ENCODE measurements at regions not wholly inside any gene's neighbourhood (a gene's known extent, or its start where the extent isn't known, plus 50 kb on each side); places are given as distances from the start of the nearest gene placed in this dataset.

DNA sequence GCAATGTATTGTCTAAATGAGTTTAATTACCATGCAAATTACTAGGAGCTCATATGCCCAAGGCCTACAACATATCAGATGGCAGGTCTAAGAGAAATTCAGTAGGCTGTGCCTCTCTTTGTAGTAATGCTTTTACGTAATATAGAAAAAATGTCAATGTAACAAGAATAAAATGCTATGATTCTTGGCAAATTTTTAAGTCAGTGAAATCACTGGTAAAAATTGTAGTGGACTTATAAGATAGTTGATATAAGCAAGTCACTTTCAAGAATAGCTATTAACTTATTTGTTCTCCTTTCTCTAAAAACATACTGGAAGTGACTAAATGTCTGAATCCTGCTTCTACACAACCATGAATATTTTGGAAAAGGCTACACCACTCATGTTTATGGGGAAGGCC, 707.8 kb downstream of the TUSC7 start:
- no peak for DNase-seq
- H3K27ac Mint-ChIP-seq: no peak overlapping the region
- H3K4me3 Mint-ChIP-seq: no peak overlapping the region
- H3K4me1 Mint-ChIP-seq: no peaks in the 10 kb centered on the region
- POLR2A ChIA-PET: no interaction called here
- H3K27me3 Mint-ChIP-seq: no peaks in the 10 kb centered on the region
- H3K9me3 Mint-ChIP-seq: no peaks in the 10 kb centered on the region
- no peak for ATAC-seq (ENCODE audit: low read depth)
- H3K36me3 Mint-ChIP-seq: no peaks in the 10 kb centered on the region

DNA sequence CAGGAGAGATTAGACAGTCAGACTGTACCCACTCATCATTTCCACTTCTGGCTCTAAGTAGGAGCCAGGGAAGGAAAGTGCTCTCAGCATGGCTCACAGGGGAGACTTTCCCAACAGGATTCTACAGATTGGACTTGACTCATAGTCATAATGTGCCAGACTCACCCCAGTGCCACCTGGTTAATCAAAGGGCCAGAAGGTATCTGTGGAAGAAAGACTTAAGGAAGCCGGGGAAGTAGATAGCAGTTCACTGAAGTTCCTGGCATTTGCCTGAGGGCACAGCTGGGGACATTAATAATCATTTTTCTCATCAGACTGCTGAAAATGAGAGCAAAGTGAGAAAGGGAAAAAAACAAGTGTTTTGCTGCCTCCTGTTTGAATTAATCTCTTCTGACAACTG, 717.5 kb downstream of the TUSC7 start:
- H3K27me3 Mint-ChIP-seq: no peaks in the 10 kb centered on the region
- no peak overlapping the region for H3K27ac Mint-ChIP-seq
- H3K36me3 Mint-ChIP-seq: no peaks in the 10 kb centered on the region
- no peak for DNase-seq
- no peak for ATAC-seq (ENCODE audit: low read depth)
- no peak overlapping the region for H3K4me3 Mint-ChIP-seq
- no peaks in the 10 kb centered on the region for H3K4me1 Mint-ChIP-seq
- no peaks in the 10 kb centered on the region for H3K9me3 Mint-ChIP-seq
- POLR2A ChIA-PET: no interaction called here

- no peak overlapping the region for H3K4me3 Mint-ChIP-seq
- ATAC-seq (ENCODE audit: low read depth): no peak
- H3K4me1 Mint-ChIP-seq: no peaks in the 10 kb centered on the region
- no peak for DNase-seq
- H3K27ac Mint-ChIP-seq: no peak overlapping the region
- no peaks in the 10 kb centered on the region for H3K36me3 Mint-ChIP-seq
- POLR2A ChIA-PET: no interaction called here
- no peaks in the 10 kb centered on the region for H3K9me3 Mint-ChIP-seq
- no peaks in the 10 kb centered on the region for H3K27me3 Mint-ChIP-seq
These were observed 723.8 kb downstream of the TUSC7 start for GRCh38 chr3:117433427-117433826.

- Mint-ChIP-seq H3K9me3 (no peaks in the 10 kb centered on the region), H3K27ac (no peak overlapping the region), H3K27me3 (no peaks in the 10 kb centered on the region), H3K4me1 (no peaks in the 10 kb centered on the region), H3K4me3 (no peak overlapping the region), H3K36me3 (no peaks in the 10 kb centered on the region)
- POLR2A ChIA-PET: no interaction called here
- DNase-seq: no peak
- ATAC-seq (ENCODE audit: low read depth): no peak
These were observed 725.3 kb downstream of the TUSC7 start for GRCh38 chr3:117434661-117435412.

DNA sequence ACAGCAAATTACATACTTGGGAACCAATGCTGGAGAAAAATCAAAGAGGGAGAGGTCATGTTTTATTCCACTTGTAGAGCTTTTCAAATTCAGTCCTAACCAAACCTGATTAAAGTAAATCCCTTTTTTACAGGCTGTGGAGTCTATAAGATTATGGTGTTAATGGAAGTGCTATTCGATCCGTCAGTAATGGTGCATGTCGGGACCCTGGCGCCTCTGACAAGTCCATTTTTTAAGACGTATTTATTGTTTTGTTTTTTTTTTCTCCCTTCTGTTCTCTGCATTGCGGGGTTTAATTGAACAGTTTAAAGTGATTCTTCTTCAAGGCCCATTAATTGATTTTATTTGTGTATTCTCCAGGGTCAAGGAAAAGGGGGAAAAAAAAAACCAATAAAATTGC, 725.9 kb downstream of the TUSC7 start:
- no peak for DNase-seq
- Mint-ChIP-seq H3K4me1 (no peaks in the 10 kb centered on the region), H3K36me3 (no peaks in the 10 kb centered on the region), H3K4me3 (no peak overlapping the region), H3K27me3 (no peaks in the 10 kb centered on the region), H3K27ac (no peak overlapping the region), H3K9me3 (no peaks in the 10 kb centered on the region)
- ATAC-seq (ENCODE audit: low read depth): no peak
- POLR2A ChIA-PET: no interaction called here

GRCh38 chr3:117439812-117440211, 730.2 kb downstream of the TUSC7 start:
- Mint-ChIP-seq H3K9me3 (no peaks in the 10 kb centered on the region), H3K4me3 (no peak overlapping the region), H3K27me3 (no peaks in the 10 kb centered on the region), H3K4me1 (no peaks in the 10 kb centered on the region), H3K36me3 (no peaks in the 10 kb centered on the region), H3K27ac (no peak overlapping the region)
- ATAC-seq (ENCODE audit: low read depth): no peak
- POLR2A ChIA-PET: no interaction called here
- no peak for DNase-seq

DNA sequence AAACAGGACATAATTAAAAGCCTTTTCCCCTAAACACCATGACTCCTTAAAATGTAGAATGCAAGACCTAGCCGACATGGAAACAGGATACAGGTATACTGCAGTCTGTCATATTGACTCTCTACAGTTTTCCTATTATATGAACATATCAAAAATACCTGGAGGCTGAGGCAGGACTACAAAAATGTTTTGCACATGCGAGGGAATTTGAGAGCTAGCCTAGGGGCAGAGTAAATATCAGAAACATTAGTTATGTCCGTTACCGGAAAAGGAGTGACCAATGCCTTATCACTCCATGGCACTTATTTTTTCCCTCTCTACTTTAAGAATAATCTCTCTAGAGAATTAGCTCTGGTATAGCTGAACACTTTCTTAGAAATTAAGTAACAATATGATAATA, 732.3 kb downstream of the TUSC7 start:
- no peak for DNase-seq
- Mint-ChIP-seq H3K9me3 (no peaks in the 10 kb centered on the region), H3K4me3 (no peak overlapping the region), H3K27ac (no peak overlapping the region), H3K27me3 (no peaks in the 10 kb centered on the region), H3K4me1 (no peaks in the 10 kb centered on the region), H3K36me3 (no peaks in the 10 kb centered on the region)
- POLR2A ChIA-PET: no interaction called here
- ATAC-seq (ENCODE audit: low read depth): no peak

GRCh38 chr3:117442566-117442965, 733.0 kb downstream of the TUSC7 start:
- Mint-ChIP-seq H3K36me3 (no peaks in the 10 kb centered on the region), H3K27me3 (no peaks in the 10 kb centered on the region), H3K9me3 (no peaks in the 10 kb centered on the region), H3K27ac (no peak overlapping the region), H3K4me3 (no peak overlapping the region), H3K4me1 (no peaks in the 10 kb centered on the region)
- no peak for ATAC-seq (ENCODE audit: low read depth)
- POLR2A ChIA-PET: no interaction called here
- no peak for DNase-seq

GRCh38 chr3:117443014-117443413, 733.4 kb downstream of the TUSC7 start:
- Mint-ChIP-seq H3K4me1 (no peaks in the 10 kb centered on the region), H3K27ac (no peak overlapping the region), H3K36me3 (no peaks in the 10 kb centered on the region), H3K27me3 (no peaks in the 10 kb centered on the region), H3K4me3 (no peak overlapping the region), H3K9me3 (no peaks in the 10 kb centered on the region)
- no peak for ATAC-seq (ENCODE audit: low read depth)
- no peak for DNase-seq
- POLR2A ChIA-PET: no interaction called here

- no peaks in the 10 kb centered on the region for H3K9me3 Mint-ChIP-seq
- H3K36me3 Mint-ChIP-seq: no peaks in the 10 kb centered on the region
- ATAC-seq (ENCODE audit: low read depth) (no peak), DNase-seq (no peak)
- POLR2A ChIA-PET: no interaction called here
- no peak overlapping the region for H3K4me3 Mint-ChIP-seq
- no peak overlapping the region for H3K27ac Mint-ChIP-seq
- H3K27me3 Mint-ChIP-seq: no peaks in the 10 kb centered on the region
- no peaks in the 10 kb centered on the region for H3K4me1 Mint-ChIP-seq
These were observed 734.6 kb downstream of the TUSC7 start for GRCh38 chr3:117444175-117444574.

GRCh38 chr3:117447419-117447818, 737.8 kb downstream of the TUSC7 start:
- Mint-ChIP-seq H3K4me3 (no peak overlapping the region), H3K9me3 (no peaks in the 10 kb centered on the region), H3K27me3 (no peaks in the 10 kb centered on the region), H3K4me1 (no peaks in the 10 kb centered on the region), H3K36me3 (no peaks in the 10 kb centered on the region), H3K27ac (no peak overlapping the region)
- DNase-seq (no peak), ATAC-seq (ENCODE audit: low read depth) (no peak)
- POLR2A ChIA-PET: no interaction called here

DNA sequence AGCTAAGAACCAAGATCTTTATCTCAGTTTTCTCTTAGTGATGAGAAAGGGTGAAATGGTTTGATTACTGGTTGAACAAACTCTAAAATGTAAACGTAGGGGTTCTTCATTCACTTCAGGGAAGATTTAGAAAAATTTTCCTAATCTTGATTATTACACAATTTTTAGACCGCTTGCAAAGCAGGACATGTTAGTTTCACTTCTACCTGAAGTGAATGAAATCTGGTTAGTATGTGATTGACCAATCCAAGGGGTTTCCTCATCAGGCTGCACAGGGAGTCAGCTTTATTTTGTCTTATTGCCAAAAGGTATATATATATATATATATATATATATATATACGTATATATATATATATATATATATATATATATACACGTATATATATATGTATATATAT, 740.4 kb downstream of the TUSC7 start:
- DNase-seq (no peak), ATAC-seq (ENCODE audit: low read depth) (no peak)
- no peak overlapping the region for H3K27ac Mint-ChIP-seq
- no peak overlapping the region for H3K4me3 Mint-ChIP-seq
- H3K4me1 Mint-ChIP-seq: no peaks in the 10 kb centered on the region
- no peaks in the 10 kb centered on the region for H3K27me3 Mint-ChIP-seq
- no peaks in the 10 kb centered on the region for H3K9me3 Mint-ChIP-seq
- POLR2A ChIA-PET: no interaction called here
- no peaks in the 10 kb centered on the region for H3K36me3 Mint-ChIP-seq

DNA sequence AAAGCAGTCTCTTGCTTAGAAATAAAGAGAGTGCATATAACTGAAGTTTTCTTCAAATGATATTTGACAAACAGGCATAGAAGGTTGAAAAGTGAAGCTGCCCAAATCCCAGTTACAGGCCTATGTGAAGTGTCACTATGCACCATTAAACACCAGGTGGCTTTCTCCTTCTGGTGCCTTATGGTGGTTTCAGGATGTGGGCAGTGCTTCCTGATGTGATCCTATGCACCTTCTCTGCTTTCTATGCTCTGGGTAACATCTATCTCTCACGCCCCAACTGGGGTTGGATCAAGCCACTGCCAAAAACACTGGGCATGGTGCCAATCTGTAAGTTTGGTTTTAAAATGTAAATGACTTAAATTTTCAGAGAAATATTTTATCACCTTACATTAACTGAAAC, 744.7 kb downstream of the TUSC7 start:
- H3K36me3 Mint-ChIP-seq: no peaks in the 10 kb centered on the region

DNA sequence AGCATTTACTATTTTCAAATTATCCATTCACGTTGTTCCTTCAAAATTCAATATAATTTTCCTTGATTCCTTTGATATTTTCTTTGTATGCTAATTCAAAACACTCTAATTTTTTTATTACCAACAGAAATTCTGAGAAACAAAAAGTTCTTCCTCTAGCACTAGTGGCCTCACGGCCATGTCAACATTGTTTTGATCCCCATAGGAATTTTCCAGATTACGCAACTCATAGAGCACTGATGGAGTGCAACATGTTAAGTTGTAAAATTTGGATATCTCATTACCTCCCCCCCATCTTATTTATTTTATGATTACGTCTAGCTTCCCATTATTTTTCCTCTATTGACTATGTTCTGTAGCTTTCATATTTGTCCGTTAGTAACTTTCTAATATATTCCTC, 745.3 kb downstream of the TUSC7 start:
- Mint-ChIP-seq H3K9me3 (no peaks in the 10 kb centered on the region), H3K27me3 (no peaks in the 10 kb centered on the region), H3K4me3 (no peak overlapping the region), H3K4me1 (no peaks in the 10 kb centered on the region), H3K27ac (no peak overlapping the region), H3K36me3 (no peaks in the 10 kb centered on the region)
- POLR2A ChIA-PET: no interaction called here
- ATAC-seq (ENCODE audit: low read depth) (no peak), DNase-seq (no peak)

More for the DNA sequence above, 744.7 kb downstream of the TUSC7 start:
- Mint-ChIP-seq H3K4me1 (no peaks in the 10 kb centered on the region), H3K9me3 (no peaks in the 10 kb centered on the region), H3K4me3 (no peak overlapping the region), H3K27me3 (no peaks in the 10 kb centered on the region), H3K27ac (no peak overlapping the region)
- DNase-seq: no peak
- no peak for ATAC-seq (ENCODE audit: low read depth)
- POLR2A ChIA-PET: no interaction called here

DNA sequence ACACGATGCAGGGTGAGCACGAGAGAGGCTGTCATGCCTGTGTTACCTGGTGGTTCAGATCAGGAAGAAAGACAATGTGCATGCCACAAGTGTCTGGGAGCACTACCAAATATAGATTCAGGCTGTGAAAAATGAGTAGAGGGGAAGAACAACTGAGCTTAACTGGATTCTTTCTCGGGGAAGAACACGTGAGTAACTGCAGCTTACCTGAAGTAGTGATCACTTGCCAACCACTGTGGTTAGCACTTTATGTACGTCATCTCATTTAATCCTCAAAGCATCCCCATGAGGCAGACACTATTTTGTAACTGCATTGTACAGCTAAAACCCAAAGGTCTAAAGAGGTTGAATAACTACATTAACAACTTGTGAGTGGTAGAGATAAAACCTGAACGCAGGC, 746.2 kb downstream of the TUSC7 start:
- H3K36me3 Mint-ChIP-seq: no peaks in the 10 kb centered on the region
- H3K4me3 Mint-ChIP-seq: no peak overlapping the region
- no peaks in the 10 kb centered on the region for H3K27me3 Mint-ChIP-seq
- no peaks in the 10 kb centered on the region for H3K4me1 Mint-ChIP-seq
- DNase-seq (no peak), ATAC-seq (ENCODE audit: low read depth) (no peak)
- POLR2A ChIA-PET: no interaction called here
- H3K27ac Mint-ChIP-seq: no peak overlapping the region
- H3K9me3 Mint-ChIP-seq: no peaks in the 10 kb centered on the region
